SK-N-MC (cell line): ENCODE measurements at regions not wholly inside any gene's neighbourhood (a gene's known extent, or its start where the extent isn't known, plus 50 kb on each side); places are given as distances from the start of the nearest gene placed in this dataset.

Experiments
- DNase-seq: peaks from one replicate; pipeline ENCODE4 v3.0.0-alpha.2; 2011; ENCODE audit warnings: low read depth, low spot score
- H3K27ac ChIP-seq: fragments of 200-600 bp; sonication (generic); 2 replicates; pipeline ENCODE4 v1.5.1; 2016; ENCODE audit warnings: mixed run types
- H3K36me3 ChIP-seq: fragments of 200-600 bp; sonication (generic); 2 replicates; pipeline ENCODE4 v1.6.1; 2017; ENCODE audit warnings: antibody characterized with exemption, low read length, mixed read lengths; ENCODE audit not compliant: insufficient read depth
- H3K4me3 ChIP-seq: fragments of 200-600 bp; sonication (generic); 2 replicates; pipeline ENCODE4 v1.5.1; 2016
- H3K9ac ChIP-seq: fragments of 200-600 bp; sonication (generic); 2 replicates; pipeline ENCODE4 v1.8.0; 2017; ENCODE audit warnings: mixed run types, mixed read lengths; ENCODE audit not compliant: insufficient read length
- H3K9me3 ChIP-seq: fragments of 200-600 bp; sonication (generic); 2 replicates; pipeline ENCODE4 v1.6.1; 2017; ENCODE audit warnings: low read depth, mild to moderate bottlenecking, antibody characterized with exemption, low read length, moderate library complexity, mixed read lengths
- EZH2 ChIP-seq: fragments of 200-600 bp; sonication (generic); IDR thresholded peaks from one replicate; pipeline ENCODE4 v1.6.1; 2017; ENCODE audit warnings: antibody characterized with exemption
- FOXP2 ChIP-seq: optimal IDR thresholded peaks from 2 replicates; pipeline ENCODE3; 2011; ENCODE audit warnings: mild to moderate bottlenecking, moderate library complexity; ENCODE audit not compliant: insufficient read depth; ENCODE audit errors: extremely low read length, control extremely low read depth
- POLR2AphosphoS5 ChIP-seq: IDR thresholded peaks from 2 replicates; pipeline ENCODE4 v1.6.1; 2012; ENCODE audit warnings: mild to moderate bottlenecking, low read depth, low read length, borderline replicate concordance

DNA sequence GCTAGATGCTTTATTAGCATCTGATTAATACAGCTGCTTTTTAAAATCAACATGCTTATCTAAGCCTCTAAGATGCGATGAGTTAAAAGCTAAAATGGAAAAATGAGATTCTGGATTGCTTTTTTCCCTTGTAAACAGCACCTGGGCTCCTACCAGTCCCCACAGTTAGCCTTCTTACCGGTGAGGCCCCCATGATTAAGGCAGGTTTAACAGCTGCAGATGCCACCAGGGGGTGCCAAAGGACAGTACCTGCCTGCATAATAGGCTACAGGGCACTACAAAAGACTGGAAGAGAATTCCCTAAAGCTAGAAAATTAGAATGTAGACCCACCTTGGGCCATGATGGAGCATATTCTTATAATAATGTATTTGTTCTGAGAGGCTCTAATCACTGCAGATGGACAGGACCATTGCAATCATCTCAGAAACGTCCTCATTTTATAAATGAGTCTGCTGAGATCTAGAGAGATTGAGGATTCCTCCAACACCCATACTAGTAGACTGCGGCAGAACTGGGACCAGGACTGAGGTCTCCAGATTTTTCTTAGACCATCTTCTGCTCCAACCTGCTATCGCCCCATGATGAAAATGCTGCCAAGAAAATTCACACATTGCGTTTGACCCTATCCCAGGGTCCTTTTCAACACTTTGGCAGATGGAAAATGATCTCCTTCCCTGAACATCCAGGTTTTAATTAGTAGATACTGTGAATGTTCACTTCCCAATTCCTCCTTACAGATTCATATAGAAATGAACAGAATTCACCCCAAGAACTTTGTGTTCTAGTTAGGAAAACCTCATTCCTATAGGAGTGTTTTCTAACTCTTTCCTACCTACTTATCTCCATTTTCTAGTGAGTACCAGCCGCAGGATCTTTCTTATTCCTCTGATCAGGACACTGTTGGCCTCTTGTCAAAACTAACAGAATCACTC, 148.8 kb downstream of the RPS12 start:
- Histone ChIP-seq H3K27ac (no peak overlapping the region), H3K9me3 (no peaks in the 10 kb centered on the region), H3K4me3 (no peak overlapping the region), H3K9ac (no peak overlapping the region), H3K36me3 (no peaks in the 10 kb centered on the region)
- TF ChIP-seq FOXP2: no peak
- TF ChIP-seq EZH2: no peak
- no peak for TF ChIP-seq POLR2AphosphoS5
- DNase-seq: peak; percentile 62

DNA sequence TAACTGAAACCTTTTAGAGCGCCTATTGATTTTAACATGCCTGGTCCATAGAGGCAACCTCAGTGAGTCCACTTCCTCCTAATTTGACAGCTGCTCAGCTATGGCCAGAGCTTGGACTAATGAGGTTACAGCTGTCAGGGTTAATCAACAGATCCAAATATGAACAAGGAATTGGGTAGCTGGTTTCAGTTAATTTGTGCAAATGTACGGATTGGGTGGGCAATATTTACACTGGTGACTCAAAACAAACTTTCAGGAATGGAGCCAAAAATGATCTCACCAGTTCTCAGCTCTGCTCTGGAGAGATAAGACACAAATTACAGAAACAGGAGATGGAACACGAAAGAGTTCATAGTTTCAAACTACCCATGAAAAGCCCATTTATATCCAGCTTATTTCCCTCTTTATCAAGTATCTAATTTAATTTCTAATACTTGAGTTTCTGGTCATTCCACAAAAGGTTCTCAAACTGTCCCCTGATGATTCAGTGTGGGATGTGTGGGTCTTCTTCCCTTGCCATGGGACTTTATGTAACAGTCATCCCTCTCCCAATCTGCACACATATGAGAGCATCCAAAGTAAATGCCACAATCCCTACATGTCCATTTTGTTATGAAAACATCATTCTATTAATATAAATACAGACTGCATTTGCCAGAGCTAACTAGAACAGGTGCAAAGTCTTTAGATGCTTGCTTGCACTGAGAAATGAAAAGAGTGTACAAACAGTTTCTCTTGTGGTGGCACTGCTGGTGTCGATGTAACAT, 149.9 kb downstream of the RPS12 start:
- DNase-seq: no peak
- H3K9ac ChIP-seq: no peak overlapping the region
- H3K36me3 ChIP-seq: no peaks in the 10 kb centered on the region
- H3K9me3 ChIP-seq: no peaks in the 10 kb centered on the region
- TF ChIP-seq EZH2: no peak
- no peak for TF ChIP-seq POLR2AphosphoS5
- TF ChIP-seq FOXP2: no peak
- no peak overlapping the region for H3K4me3 ChIP-seq
- no peak overlapping the region for H3K27ac ChIP-seq

DNA sequence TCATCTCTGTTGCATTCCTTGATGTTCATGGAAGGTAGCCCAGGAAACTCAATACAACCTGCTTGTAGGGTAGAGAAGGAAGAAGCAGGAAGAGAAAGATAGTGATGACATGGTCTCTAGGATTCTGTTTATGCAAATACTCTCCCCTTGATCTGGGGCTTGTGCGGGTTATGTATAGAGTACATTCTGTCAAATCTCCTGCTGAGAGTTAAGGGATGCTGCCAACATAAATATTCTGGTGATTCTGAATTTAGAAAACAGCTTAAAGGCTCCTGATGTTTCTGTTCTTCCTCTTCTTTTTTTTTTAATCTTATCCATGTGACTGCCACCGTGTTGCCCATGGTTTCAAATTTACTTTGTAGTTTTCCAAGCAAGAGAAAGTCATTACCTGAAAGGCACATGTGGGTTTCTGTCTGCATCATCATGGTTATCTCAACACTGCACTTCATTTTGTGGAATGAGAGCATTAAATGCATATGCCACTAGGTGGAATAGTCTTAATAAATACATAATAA, 150.6 kb downstream of the RPS12 start:
- TF ChIP-seq EZH2: no peak
- TF ChIP-seq FOXP2: no peak
- TF ChIP-seq POLR2AphosphoS5: no peak
- Histone ChIP-seq H3K9me3 (no peaks in the 10 kb centered on the region), H3K9ac (no peak overlapping the region), H3K36me3 (no peaks in the 10 kb centered on the region), H3K27ac (no peak overlapping the region), H3K4me3 (no peak overlapping the region)
- no peak for DNase-seq

DNA sequence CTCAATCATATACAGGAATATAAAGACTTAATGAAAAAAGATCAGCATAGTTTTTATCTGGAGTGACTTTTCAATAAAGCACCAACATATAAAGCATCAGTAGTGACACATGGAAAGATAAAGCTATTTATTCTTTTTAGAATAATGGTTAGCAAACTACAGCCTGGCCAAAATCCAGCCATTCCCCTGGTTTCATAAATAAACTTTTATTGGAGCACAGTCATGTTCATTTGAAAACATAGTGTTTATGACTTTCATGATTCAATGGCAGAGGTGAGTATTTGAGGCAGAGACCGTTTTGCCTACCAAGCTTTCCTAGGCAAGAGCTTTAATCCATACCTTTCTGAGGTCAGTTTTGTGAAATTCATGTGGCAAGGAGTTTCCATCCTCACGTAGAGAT, 153.5 kb downstream of the RPS12 start:
- DNase-seq: no peak
- Histone ChIP-seq H3K36me3 (no peaks in the 10 kb centered on the region), H3K9ac (no peak overlapping the region), H3K27ac (no peak overlapping the region), H3K4me3 (no peak overlapping the region), H3K9me3 (no peaks in the 10 kb centered on the region)
- TF ChIP-seq POLR2AphosphoS5 (no peak), FOXP2 (no peak), EZH2 (no peak)

DNA sequence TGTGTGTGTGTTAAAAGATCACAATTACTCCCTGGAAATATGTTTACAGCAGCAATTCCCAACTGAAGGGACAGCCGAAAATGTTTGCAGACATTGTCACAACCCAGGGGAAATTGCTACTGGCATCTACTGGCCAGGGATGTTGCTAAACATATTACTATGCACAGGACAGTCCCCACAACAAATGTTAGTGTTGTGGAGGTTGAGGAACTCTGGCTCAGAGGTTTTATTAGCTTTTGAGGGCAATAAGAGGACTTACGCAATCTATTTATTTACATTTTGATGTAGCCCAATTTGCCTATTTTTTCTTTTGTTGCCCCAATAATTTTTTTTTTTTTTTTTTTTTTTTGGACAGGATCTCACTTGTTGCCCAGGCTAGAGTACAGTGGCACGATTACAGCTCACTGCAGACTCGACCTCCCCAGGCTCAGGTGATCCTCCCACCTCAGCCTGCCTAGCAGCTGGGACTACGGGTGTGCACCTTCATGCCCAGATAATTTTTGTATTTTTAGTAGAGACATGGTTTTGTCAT, 154.1 kb downstream of the RPS12 start:
- TF ChIP-seq POLR2AphosphoS5: no peak
- no peak for TF ChIP-seq EZH2
- TF ChIP-seq FOXP2: no peak
- Histone ChIP-seq H3K9me3 (no peaks in the 10 kb centered on the region), H3K36me3 (no peaks in the 10 kb centered on the region)

DNA sequence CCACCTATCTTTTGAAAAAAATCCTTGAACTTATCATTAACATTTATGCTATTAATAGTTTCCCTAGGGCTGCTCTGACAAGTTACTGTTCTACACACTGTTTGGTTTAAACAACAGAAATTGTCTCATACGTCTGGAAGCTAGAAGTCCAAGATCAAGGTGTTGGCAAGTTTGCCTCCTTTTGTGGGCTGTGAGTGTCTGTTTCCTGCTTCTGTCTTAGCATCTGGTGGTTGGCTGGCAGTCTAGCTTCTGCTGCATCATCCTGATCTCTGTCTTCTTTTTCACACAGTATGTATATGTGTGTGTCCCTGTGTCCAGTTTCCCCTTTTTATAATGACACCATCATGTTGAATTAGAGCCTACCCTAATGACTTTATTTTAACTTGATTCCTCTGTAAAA, 154.8 kb downstream of the RPS12 start:
- H3K36me3 ChIP-seq: no peaks in the 10 kb centered on the region

More for the DNA sequence above, 154.1 kb downstream of the RPS12 start:
- Histone ChIP-seq H3K4me3 (no peak overlapping the region), H3K9ac (no peak overlapping the region), H3K27ac (no peak overlapping the region)
- DNase-seq: no peak

DNA sequence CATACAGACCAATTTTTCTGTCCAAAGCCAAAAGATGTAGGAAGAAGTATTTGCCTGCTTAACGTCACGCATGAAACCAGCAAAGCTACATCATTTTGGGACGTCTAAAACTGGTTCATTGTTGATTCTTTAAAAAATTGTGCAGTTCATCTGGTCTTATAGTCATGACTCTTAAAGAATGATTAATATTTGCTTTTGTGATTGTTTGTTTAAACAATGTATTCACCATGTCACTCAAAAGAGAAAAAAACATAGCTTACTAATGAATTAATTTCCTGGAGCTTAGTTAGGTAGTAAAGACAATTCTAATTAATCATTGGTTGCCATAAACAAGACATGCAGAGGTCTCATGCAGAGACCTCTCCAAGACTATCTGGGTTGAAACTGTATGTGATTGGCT, 157.3 kb downstream of the RPS12 start:
- Histone ChIP-seq H3K9me3 (no peaks in the 10 kb centered on the region), H3K9ac (no peak overlapping the region), H3K36me3 (no peaks in the 10 kb centered on the region), H3K4me3 (no peak overlapping the region), H3K27ac (no peak overlapping the region)
- TF ChIP-seq FOXP2: no peak
- no peak for TF ChIP-seq POLR2AphosphoS5
- no peak for TF ChIP-seq EZH2
- DNase-seq: no peak

More for the DNA sequence above, 154.8 kb downstream of the RPS12 start:
- DNase-seq: no peak
- TF ChIP-seq EZH2 (no peak), FOXP2 (no peak), POLR2AphosphoS5 (no peak)
- no peaks in the 10 kb centered on the region for H3K9me3 ChIP-seq
- no peak overlapping the region for H3K4me3 ChIP-seq
- no peak overlapping the region for H3K9ac ChIP-seq
- H3K27ac ChIP-seq: no peak overlapping the region

DNA sequence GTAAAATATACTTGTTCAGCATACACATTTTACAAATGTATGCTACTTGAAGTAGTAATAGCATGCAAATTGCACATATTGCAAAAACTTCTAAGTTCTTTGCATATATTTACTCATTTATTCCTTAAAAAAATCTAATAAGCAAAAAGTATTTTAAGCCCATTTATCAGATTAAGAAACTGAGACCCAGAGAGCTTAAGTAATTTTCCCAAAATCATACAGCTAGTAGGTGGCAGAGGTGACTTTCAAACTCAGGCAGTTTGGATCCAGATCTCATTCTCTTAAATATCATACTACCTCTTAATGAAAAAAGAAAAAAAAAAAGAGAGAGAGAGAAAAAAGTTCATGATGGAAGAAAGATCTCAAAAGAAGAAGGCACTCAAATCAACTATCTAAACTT, 157.9 kb downstream of the RPS12 start:
- Histone ChIP-seq H3K4me3 (peak overlapping the region; percentile 70), H3K27ac (peak overlapping the region; percentile 96), H3K9ac (peak overlapping the region; percentile 30), H3K36me3 (no peaks in the 10 kb centered on the region), H3K9me3 (no peaks in the 10 kb centered on the region)
- TF ChIP-seq FOXP2 (no peak), EZH2 (no peak), POLR2AphosphoS5 (no peak)
- DNase-seq: no peak
